ENCODE measurements at regions not wholly inside any gene's neighbourhood (a gene's known extent, or its start where the extent isn't known, plus 50 kb on each side); places are given as distances from the start of the nearest gene placed in this dataset.

DNA sequence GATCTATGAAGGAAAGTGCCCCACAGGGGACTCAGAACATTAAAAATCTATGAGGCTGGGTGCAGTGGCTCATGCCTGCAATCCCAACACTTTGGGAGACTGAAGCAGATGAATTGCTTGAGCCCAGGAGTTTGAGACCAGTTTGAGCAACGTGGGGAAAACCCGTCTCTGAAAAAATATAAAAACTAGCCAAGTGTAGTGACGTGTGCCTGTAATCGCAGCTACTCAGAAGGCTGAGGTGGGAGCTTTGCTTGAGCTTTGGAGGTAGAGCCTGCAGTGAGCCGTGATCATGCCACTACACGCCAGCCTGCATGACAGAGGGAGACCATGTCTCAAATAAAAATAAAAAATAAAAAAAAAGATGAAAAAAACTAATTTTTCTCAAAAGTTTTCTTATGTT, 1070.6 kb downstream of the PCDH9 start:
- TF ChIP-seq, protein P1, sequence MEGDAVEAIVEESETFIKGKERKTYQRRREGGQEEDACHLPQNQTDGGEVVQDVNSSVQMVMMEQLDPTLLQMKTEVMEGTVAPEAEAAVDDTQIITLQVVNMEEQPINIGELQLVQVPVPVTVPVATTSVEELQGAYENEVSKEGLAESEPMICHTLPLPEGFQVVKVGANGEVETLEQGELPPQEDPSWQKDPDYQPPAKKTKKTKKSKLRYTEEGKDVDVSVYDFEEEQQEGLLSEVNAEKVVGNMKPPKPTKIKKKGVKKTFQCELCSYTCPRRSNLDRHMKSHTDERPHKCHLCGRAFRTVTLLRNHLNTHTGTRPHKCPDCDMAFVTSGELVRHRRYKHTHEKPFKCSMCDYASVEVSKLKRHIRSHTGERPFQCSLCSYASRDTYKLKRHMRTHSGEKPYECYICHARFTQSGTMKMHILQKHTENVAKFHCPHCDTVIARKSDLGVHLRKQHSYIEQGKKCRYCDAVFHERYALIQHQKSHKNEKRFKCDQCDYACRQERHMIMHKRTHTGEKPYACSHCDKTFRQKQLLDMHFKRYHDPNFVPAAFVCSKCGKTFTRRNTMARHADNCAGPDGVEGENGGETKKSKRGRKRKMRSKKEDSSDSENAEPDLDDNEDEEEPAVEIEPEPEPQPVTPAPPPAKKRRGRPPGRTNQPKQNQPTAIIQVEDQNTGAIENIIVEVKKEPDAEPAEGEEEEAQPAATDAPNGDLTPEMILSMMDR (IDR thresholded peaks at IDR 0.05; ENCODE audit: low read depth, low read length, poor library complexity, severe bottlenecking): no peak
- no peak for TF ChIP-seq EZH2phosphoT487 (IDR thresholded peaks at IDR 0.05; ENCODE audit: borderline replicate concordance, low read length)
